Thyroid gland (tissue), 4 donors: ENCODE measurements at regions not wholly inside any gene's neighbourhood (a gene's known extent, or its start where the extent isn't known, plus 50 kb on each side); places are given as distances from the start of the nearest gene placed in this dataset.

Experiments
- DNase-seq, 2 donors: peaks; one replicate each; pipeline ENCODE4 v3.0.0-alpha.2; 2019
- H3K27ac ChIP-seq, 3 donors: fragments of 200-600 bp; sonication (generic); 1 replicate in 2 of 3; 2 replicates in 1 of 3; pipeline ENCODE4 v1.5.1; 2016 to 2019; ENCODE audit warnings: mild to moderate bottlenecking in 1 of 3, moderate library complexity in 1 of 3
- H3K27me3 ChIP-seq: fragments of 200-600 bp; sonication (generic); one replicate; pipeline ENCODE4 v1.5.1; 2019
- H3K36me3 ChIP-seq, 2 donors: fragments of 200-600 bp; sonication (generic); one replicate each; pipeline ENCODE4 v1.5.1; 2016 to 2019
- H3K4me1 ChIP-seq, 2 donors: fragments of 200-600 bp; sonication (generic); one replicate each; pipeline ENCODE4 v1.5.1; 2017 to 2019
- H3K4me3 ChIP-seq, 3 donors: fragments of 200-600 bp; sonication (generic); replicated peaks in 1 of 3; 1 replicate in 2 of 3; 2 replicates in 1 of 3; pipeline ENCODE4 v1.5.1; 2016; ENCODE audit warnings: mild to moderate bottlenecking in 1 of 3
- H3K9me3 ChIP-seq: fragments of 200-600 bp; sonication (generic); one replicate; pipeline ENCODE4 v1.5.1; 2017
- CTCF ChIP-seq, 6 experiments: fragments of 200-600 bp in 3 of 6; fragments of 450-650 bp in 3 of 6; sonication (generic) in 3 of 6; IDR thresholded peaks; one replicate each; pipeline ENCODE4 v1.5.1; 2016 to 2019; ENCODE audit warnings: antibody characterized with exemption in 6 of 6, mild to moderate bottlenecking in 2 of 6, inconsistent platforms in 1 of 6, moderate library complexity in 1 of 6
- POLR2A ChIP-seq, 2 donors: fragments of 450-650 bp; IDR thresholded peaks; one replicate each; pipeline ENCODE4 v1.6.1; 2017; ENCODE audit warnings: antibody characterized with exemption in 2 of 2, mild to moderate bottlenecking in 2 of 2, moderate library complexity in 1 of 2
- WGBS, 2 donors: methylation state at CpG; one replicate each; pipeline ENCODE4 v1.1.5; 2017; 5-methylcytosine and 5-hydroxymethylcytosine counted together
- intact Hi-C: fragments of 100-400 bp; cut with DNase I; formaldehyde crosslinking; loops from one replicate; pipeline ENCODE4 v1.15.1; 2023

DNA sequence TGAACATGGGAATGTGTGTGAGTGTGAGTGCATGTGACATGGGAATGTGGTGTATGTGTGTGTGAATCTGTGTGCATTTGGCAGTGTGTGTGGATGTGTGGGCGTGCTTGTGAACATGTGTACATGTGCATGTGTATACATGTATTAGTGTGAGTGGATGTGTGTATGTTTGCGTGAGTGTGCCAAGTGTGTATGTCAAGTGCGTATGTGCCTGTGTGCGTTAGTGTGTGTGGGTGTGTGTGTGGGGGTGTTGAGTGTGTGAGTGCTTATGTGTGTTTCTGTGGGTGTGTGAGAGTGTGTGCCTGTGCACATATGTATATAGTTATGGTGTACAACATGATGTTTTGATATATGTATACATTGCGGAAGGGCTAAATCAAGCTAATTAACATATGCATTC is 244.3 kb downstream of the GADD45G start:
- Histone ChIP-seq H3K27ac (no peak overlapping the region), H3K27me3 (no peaks in the 10 kb centered on the region), H3K36me3 (no peaks in the 10 kb centered on the region), H3K4me1 (no peaks in the 10 kb centered on the region), H3K9me3 (no peaks in the 10 kb centered on the region), H3K4me3 (no peak overlapping the region)
- DNase-seq: no peak
- TF ChIP-seq CTCF (IDR thresholded peaks at IDR 0.05) (no peak), POLR2A (IDR thresholded peaks at IDR 0.05) (no peak)
- WGBS, 2 donors: 78 to 93% methylated on average over 5 of the region's 5 CpGs
- intact Hi-C loops: no loop called here

DNA sequence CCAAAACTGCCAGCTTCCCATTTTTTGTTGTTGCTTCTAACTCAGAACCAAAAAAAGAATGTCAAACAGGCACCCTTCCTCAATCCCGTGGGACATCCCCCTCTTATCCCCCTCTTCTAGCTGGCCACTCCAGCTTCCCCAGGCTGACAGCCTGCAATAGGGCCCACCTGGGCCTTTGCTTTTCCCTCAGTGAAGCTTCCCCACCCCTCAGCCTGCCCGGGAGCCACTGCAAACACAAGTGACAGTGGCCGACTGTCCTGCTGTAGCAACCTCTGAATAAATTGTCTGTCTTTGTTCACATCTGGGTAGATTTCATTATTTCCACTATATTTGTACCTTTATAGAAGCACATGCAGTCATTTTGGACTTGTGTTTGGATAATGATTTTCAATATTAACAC is 245.3 kb downstream of the GADD45G start:
- 77 to 79% methylated on average over 3 of the region's 3 CpGs for WGBS, 2 donors
- intact Hi-C loops: no loop called here
- DNase-seq: no peak

GRCh38 chr9:89850631-89851325 is 246.0 kb downstream of the GADD45G start:
- Histone ChIP-seq H3K9me3 (no peaks in the 10 kb centered on the region), H3K4me3 (no peak overlapping the region), H3K27ac (no peak overlapping the region), H3K27me3 (no peaks in the 10 kb centered on the region), H3K4me1 (no peaks in the 10 kb centered on the region), H3K36me3 (no peaks in the 10 kb centered on the region)
- intact Hi-C loops: no loop called here
- 57 to 82% methylated on average over 7 of the region's 7 CpGs for WGBS, 2 donors
- TF ChIP-seq POLR2A (IDR thresholded peaks at IDR 0.05) (no peak), CTCF (IDR thresholded peaks at IDR 0.05) (no peak)
- no peak for DNase-seq

More for the DNA sequence above, 245.3 kb downstream of the GADD45G start:
- Histone ChIP-seq H3K36me3 (no peaks in the 10 kb centered on the region), H3K27me3 (no peaks in the 10 kb centered on the region), H3K4me3 (no peak overlapping the region), H3K9me3 (no peaks in the 10 kb centered on the region), H3K4me1 (no peaks in the 10 kb centered on the region), H3K27ac (no peak overlapping the region)
- TF ChIP-seq CTCF (IDR thresholded peaks at IDR 0.05): no peak
- TF ChIP-seq POLR2A (IDR thresholded peaks at IDR 0.05): no peak

- no peak overlapping the region for H3K4me3 ChIP-seq
- no peaks in the 10 kb centered on the region for H3K27me3 ChIP-seq
- no peak for DNase-seq
- no peaks in the 10 kb centered on the region for H3K4me1 ChIP-seq
- no peaks in the 10 kb centered on the region for H3K9me3 ChIP-seq
- WGBS, 2 donors: 84% methylated on average over 5 of the region's 5 CpGs
- intact Hi-C loops: no loop called here
- no peak for TF ChIP-seq POLR2A (IDR thresholded peaks at IDR 0.05)
- no peak for TF ChIP-seq CTCF (IDR thresholded peaks at IDR 0.05)
- H3K36me3 ChIP-seq: no peaks in the 10 kb centered on the region
- no peak overlapping the region for H3K27ac ChIP-seq
Measured at GRCh38 chr9:89853161-89853560, 248.3 kb downstream of the GADD45G start.

GRCh38 chr9:89853931-89854330 is 249.1 kb downstream of the GADD45G start:
- Histone ChIP-seq H3K4me3 (no peak overlapping the region), H3K9me3 (no peaks in the 10 kb centered on the region), H3K27ac (no peak overlapping the region), H3K27me3 (no peaks in the 10 kb centered on the region), H3K36me3 (no peaks in the 10 kb centered on the region), H3K4me1 (no peaks in the 10 kb centered on the region)
- TF ChIP-seq POLR2A (IDR thresholded peaks at IDR 0.05) (no peak), CTCF (IDR thresholded peaks at IDR 0.05) (no peak)
- no peak for DNase-seq
- intact Hi-C loops: no loop called here
- WGBS, 2 donors: 92 to 100% methylated on average over 2 to 3 of the region's 3 CpGs
